ENCODE measurements at regions not wholly inside any gene's neighbourhood (a gene's known extent, or its start where the extent isn't known, plus 50 kb on each side); places are given as distances from the start of the nearest gene placed in this dataset.

DNA sequence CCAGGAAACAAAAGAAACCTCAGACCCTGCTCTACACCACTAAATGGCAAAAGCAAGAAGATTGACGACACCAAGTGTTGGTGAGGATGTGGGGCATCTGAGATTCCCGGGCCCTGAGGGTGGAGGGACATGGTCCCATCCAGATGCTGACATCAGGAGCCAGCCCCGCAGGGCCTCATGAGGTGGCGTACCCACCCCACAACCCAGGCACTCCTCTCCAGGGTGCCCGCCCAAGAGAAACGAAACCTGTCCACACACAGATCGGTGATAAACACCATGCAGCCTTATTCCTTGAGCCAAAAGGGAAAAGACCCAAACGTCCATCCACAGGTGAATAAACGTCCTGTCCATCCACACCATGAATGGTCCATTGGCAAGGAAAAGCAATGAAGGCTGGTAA is 54.8 kb upstream of the C14orf180 start:
- TF ChIP-seq EP300 (conservative IDR thresholded peaks at IDR 0.05; ENCODE audit: poor library complexity, severe bottlenecking) (no peak), EZH2 (IDR thresholded peaks at IDR 0.05; ENCODE audit: borderline replicate concordance, insufficient read depth, low read length, poor library complexity, severe bottlenecking) (no peak), CTCF (IDR thresholded peaks at IDR 0.05; ENCODE audit: poor library complexity, severe bottlenecking) (no peak), RAD21 (conservative IDR thresholded peaks at IDR 0.05) (no peak)
- TF ChIP-seq, protein P1, sequence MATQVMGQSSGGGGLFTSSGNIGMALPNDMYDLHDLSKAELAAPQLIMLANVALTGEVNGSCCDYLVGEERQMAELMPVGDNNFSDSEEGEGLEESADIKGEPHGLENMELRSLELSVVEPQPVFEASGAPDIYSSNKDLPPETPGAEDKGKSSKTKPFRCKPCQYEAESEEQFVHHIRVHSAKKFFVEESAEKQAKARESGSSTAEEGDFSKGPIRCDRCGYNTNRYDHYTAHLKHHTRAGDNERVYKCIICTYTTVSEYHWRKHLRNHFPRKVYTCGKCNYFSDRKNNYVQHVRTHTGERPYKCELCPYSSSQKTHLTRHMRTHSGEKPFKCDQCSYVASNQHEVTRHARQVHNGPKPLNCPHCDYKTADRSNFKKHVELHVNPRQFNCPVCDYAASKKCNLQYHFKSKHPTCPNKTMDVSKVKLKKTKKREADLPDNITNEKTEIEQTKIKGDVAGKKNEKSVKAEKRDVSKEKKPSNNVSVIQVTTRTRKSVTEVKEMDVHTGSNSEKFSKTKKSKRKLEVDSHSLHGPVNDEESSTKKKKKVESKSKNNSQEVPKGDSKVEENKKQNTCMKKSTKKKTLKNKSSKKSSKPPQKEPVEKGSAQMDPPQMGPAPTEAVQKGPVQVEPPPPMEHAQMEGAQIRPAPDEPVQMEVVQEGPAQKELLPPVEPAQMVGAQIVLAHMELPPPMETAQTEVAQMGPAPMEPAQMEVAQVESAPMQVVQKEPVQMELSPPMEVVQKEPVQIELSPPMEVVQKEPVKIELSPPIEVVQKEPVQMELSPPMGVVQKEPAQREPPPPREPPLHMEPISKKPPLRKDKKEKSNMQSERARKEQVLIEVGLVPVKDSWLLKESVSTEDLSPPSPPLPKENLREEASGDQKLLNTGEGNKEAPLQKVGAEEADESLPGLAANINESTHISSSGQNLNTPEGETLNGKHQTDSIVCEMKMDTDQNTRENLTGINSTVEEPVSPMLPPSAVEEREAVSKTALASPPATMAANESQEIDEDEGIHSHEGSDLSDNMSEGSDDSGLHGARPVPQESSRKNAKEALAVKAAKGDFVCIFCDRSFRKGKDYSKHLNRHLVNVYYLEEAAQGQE (IDR thresholded peaks at IDR 0.05; ENCODE audit: borderline replicate concordance) = no peak
